HG02623 (cell line): ENCODE measurements at regions not wholly inside any gene's neighbourhood (a gene's known extent, or its start where the extent isn't known, plus 50 kb on each side); places are given as distances from the start of the nearest gene placed in this dataset.
"Not testable (repeated sequence)": the region's sequence is repeated elsewhere in the genome, so short reads cannot be mapped to it uniquely, and the experiment has no call there.

Source experiments
- ATAC-seq: cut with Tn5 transposase; IDR thresholded peaks from one replicate; pipeline ENCODE4 v1.9.1; 2021; ENCODE audit warnings: moderate library complexity; ENCODE audit not compliant: unreplicated experiment

- ATAC-seq: not testable (repeated sequence)
Measured at GRCh38 chr9:62655705-62656104, 1465.9 kb downstream of the SPATA31A7 start.

GRCh38 chr9:62662733-62663507 is 1473.1 kb downstream of the SPATA31A7 start:
- ATAC-seq: not testable (repeated sequence)

- ATAC-seq: not testable (repeated sequence)
Measured at GRCh38 chr9:62663512-62663911, 1473.7 kb downstream of the SPATA31A7 start.

DNA sequence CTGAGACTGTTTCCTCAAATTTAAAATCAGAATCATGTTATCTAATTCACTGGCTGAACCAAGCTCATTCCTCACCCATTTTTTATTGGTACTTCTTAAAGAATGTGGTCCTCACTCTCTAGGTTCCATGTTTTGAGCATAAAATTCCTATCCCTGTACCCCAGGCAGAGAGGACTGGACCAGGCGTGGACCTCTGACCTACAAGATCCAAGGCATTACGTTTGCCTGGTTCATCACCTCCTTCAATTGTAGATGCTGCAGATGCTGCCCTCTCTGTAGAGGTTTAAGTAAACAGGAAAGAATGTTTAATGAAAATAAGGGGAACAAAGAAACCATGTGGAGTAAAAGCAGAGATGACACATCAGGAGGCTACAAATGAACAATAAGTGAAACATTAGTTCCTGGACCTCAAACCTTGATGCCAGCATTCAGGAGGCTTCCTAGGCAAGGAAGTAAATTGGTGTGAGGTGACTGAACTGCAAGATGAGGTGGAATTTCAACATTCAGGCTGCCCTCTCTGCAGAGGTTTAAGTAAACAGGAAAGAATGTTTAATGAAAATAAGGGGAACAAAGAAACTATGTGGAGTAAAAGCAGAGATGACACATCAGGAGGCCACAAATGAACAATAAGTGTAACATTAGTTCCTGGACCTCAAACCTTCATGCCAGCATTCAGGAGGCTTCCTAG is 1477.4 kb downstream of the SPATA31A7 start:
- ATAC-seq: not testable (repeated sequence)

GRCh38 chr9:62677016-62677415 is 1487.2 kb downstream of the SPATA31A7 start:
- ATAC-seq: not testable (repeated sequence)

- ATAC-seq: peak; percentile 73
Measured at GRCh38 chr9:62678336-62678735, 1488.5 kb downstream of the SPATA31A7 start.

DNA sequence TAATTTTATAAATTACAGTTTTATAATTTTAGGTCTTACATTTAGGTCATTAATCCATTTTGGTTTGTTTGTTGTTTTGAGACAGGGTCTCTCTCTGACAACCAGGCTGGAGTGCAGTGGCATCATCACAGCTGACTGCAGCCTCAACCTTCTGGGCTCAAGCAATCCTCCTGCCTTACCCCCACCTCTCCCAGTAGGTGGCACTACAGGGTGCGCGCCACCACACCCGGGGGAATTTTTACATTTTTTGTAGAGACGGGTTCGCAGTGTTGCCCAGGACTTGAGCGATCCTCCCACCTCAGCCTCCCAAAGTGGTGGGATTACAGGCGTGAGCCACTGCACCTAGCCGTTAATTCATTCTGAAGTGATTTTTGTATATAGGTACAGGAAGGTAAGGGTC is 1489.2 kb downstream of the SPATA31A7 start:
- ATAC-seq: not testable (repeated sequence)

DNA sequence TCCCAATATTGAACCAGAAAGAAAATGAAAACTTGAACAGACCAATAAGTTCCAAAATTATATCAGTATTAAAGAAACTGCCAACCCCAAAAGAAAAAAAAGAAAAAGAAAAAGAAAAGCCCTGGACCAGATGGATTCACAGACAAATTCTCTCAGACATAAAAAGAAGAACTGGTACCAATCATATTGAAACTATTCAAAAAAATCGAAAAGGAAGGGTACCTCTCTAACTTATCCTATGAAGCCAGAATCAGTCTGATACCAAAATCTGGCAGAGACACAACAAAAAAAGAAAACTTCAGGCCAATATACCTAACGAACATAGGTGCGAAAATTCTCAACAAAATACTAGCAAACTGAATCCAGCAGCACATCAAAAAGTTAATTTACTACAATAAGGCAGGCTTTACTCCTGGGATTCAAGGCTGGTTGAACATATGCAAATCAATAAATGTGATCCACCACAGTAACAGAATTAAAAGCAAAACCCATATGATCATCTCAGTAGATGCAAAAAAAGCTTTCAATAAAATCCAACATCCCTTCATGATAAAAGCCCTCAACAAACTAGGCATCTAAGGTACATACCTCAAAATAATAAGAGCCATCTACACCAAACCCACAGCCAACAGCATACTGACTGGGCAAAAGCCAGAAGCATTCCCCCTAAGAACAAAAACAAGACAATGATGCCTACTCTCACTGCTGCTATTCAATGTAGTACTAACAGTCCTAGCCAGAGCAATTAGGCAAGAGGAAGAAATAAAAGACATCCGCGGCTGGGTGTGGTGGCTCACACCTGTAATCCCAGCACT is 1495.2 kb downstream of the SPATA31A7 start:
- peak; percentile 74 for ATAC-seq

DNA sequence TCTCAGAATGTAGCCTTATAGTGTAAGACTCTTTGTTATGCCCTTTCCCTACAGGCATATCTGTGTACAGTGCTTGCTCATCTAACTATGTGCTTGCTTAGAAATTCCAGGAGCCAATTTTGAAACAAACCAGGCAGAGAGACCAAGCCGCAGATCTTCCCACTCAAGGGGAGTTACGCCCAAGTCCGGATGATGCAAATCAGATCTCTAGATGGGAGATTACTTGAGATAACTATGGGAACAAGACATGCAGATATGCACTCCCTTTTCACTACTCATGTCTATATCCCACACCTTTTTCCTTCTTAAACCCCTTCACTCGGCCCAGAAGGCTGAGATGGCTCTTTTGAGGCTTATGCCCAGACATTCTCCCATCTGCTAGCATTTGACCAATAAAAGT is 1496.5 kb downstream of the SPATA31A7 start:
- not testable (repeated sequence) for ATAC-seq

DNA sequence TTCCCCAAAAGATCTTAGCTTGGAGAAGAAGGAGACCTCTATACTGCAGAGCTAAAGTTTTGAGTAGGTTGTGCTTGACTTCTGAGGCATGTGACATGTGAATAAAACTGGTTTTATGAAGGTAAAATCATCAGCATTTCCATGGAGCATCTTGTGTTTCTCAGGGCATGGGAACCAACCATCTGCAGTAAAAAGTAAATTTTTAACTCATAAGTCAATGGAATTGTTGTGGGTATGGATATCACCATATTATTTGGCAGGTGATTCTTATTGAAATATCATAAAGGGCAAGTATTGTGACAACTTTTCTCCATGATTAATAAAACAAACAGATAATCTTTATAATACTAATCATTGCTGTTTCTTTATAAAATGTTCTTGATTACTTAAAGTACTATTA is 1503.2 kb downstream of the SPATA31A7 start:
- ATAC-seq: not testable (repeated sequence)

DNA sequence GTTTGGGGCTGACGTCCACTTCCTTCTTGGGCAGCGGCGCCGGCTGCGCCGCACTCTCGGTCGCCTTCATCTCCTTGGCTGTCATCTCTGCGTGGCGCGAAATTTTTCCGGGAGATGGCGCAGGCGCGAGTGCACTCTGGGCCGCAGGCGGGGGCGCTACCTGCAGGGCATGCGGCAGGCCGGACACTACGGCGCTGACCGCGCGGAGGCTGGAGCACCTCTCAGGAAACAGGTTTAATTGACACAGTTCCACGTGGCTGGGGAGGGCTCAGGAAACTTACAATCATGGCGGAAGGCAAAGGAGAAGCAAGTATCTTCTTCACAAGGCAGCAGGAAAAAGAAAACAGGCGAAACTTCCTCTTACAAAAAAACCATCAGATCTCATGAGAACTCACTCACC is 1521.5 kb downstream of the SPATA31A7 start:
- not testable (repeated sequence) for ATAC-seq

DNA sequence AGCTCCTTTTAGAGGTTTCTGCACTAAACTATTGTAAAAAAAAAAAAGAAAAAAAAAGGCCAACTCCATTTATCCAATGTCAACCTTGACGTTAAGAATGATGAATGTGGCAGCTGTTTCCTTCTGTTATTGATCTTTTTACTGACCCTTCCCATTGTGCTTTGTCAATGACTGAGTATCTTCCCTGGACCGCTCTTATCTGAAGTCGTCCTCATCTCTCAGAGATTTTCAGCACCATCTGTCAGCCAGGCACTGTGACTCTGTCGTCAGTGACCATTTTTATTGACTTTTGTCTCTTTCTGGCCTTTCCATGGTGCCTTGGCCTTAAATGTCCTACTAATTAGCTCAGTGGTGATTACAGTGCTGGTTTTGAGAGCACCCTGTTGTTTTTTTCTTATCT is 1535.7 kb downstream of the SPATA31A7 start:
- not testable (repeated sequence) for ATAC-seq

DNA sequence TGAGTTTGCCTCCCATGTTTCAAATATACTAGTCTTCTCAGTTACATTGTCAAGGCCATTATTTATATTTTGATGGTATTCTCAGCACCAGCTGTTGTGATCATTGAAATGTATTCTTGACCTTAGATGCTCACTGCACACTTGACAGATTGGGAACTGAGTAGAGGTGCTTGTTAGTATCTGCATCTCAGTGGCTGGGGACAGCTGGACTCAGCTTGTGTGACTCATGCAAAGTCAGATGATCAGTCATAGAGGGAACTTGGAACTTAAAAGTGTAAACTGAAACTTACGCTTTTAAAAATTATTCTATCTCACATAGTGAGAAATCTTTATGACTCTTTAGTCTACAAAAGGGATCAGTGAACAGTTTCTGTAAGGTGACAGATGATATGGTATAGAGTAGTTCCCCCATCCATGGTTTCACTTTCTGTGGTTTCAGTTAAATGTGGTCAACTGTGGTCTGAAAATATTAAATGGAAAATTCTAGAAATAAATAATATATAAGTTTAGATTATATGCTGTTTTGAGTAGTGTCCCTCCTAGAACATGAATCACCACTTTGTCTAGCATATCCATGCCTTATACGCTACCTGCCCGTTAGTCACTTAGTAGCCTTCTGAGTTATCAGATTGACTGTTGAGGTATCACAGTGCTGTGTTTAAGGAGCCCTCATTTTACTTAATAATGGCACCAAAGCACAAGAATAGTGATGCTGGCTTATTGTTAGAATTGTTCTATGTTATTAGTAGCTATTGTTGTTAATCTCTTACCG is 1540.6 kb downstream of the SPATA31A7 start:
- peak; percentile 92 for ATAC-seq

GRCh38 chr9:62731015-62731414 is 1541.2 kb downstream of the SPATA31A7 start:
- not testable (repeated sequence) for ATAC-seq

- not testable (repeated sequence) for ATAC-seq
Measured at GRCh38 chr9:62737004-62737606, 1547.3 kb downstream of the SPATA31A7 start.

DNA sequence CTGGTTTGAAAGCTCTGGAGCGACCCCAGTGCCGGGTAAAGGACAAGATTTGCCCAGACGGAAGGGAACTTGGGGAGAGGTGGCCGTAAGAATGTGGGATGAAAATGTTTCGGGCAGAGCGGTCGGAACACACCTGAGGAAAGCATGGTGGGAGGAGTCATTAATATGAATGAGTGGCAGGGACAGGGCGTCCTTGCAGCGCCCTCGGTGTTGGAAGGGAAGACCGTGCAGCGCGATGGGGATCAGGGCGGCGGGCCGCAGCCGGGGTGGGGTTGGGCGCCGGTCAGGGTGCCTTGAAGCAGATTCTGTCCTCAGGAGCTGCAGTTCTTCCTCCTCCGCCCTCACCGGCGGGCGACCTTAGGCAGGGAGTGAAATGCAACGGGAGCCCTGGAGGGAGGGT is 1548.1 kb downstream of the SPATA31A7 start:
- ATAC-seq: not testable (repeated sequence)

DNA sequence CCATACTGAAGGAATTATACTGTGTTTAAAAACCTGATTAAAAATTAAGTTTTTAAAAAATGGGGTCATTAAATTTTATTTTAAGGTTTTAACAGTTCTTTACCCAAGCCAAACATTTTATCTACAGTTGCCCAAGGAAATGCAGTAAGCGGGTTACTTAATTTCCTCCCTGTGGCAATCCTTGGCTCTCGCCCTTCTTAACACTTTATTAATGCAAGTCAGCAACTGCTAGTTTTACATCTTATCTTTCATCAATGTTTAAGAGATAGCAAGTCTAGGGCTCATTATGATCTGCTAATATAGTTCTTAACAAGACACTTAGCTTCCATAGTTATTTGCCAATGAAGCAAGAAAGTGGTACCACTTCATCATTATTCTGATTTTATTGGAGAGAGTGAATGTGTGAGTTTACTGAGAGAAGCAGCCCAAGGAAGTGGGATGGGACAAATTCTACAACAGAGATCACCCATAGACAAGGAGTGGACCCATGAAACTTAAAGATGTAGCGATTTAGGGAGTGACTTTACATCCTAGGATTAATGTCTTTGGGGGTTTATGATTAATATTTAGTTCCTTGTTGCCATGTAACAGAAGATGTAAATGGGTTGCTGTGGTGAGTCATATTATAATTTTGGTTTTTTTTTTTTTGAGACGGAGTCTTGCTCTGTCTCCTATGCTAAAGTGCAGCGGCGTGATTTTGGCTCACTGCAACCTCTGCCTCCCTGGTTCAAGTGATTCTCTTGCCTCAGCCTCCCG is 1556.1 kb downstream of the SPATA31A7 start:
- not testable (repeated sequence) for ATAC-seq
